ENCODE measurements at regions not wholly inside any gene's neighbourhood (a gene's known extent, or its start where the extent isn't known, plus 50 kb on each side); places are given as distances from the start of the nearest gene placed in this dataset.
"Not testable (repeated sequence)": the region's sequence is repeated elsewhere in the genome, so short reads cannot be mapped to it uniquely, and the experiment has no call there.

GRCh38 chr4:69411981-69412380, 83.7 kb downstream of the UGT2B4 start:
- H3K4me1 ChIP-seq (ENCODE audit: control insufficient read depth in 2 of 2, insufficient read depth in 2 of 2, low read length in 2 of 2); H3K9me3 ChIP-seq (ENCODE audit: control insufficient read depth in 2 of 2, low read length in 2 of 2); H3K27ac ChIP-seq (ENCODE audit: low read depth in 2 of 2, low read length in 2 of 2); H3K27me3 ChIP-seq (ENCODE audit: control insufficient read depth in 2 of 2, insufficient read depth in 2 of 2, low read length in 2 of 2); H3K4me3 ChIP-seq (ENCODE audit: low read length in 2 of 2); H3K9ac ChIP-seq (ENCODE audit: low read depth in 1 of 2, low read length in 2 of 2); H3K36me3 ChIP-seq (ENCODE audit: control insufficient read depth in 2 of 2, insufficient read depth in 2 of 2, low read length in 2 of 2): not testable (repeated sequence)

- H3K9ac ChIP-seq (ENCODE audit: low read depth in 1 of 2, low read length in 2 of 2); H3K27ac ChIP-seq (ENCODE audit: low read depth in 2 of 2, low read length in 2 of 2); H3K9me3 ChIP-seq (ENCODE audit: control insufficient read depth in 2 of 2, low read length in 2 of 2); H3K36me3 ChIP-seq (ENCODE audit: control insufficient read depth in 2 of 2, insufficient read depth in 2 of 2, low read length in 2 of 2); H3K27me3 ChIP-seq (ENCODE audit: control insufficient read depth in 2 of 2, insufficient read depth in 2 of 2, low read length in 2 of 2); H3K4me1 ChIP-seq (ENCODE audit: control insufficient read depth in 2 of 2, insufficient read depth in 2 of 2, low read length in 2 of 2); H3K4me3 ChIP-seq (ENCODE audit: low read length in 2 of 2): not testable (repeated sequence)
Measured at GRCh38 chr4:69424722-69425121, 71.0 kb downstream of the UGT2B4 start.

Data from mucosa of rectum (tissue), 2 donors.